Smooth muscle cell (in vitro differentiated cells): ENCODE measurements at regions not wholly inside any gene's neighbourhood (a gene's known extent, or its start where the extent isn't known, plus 50 kb on each side); places are given as distances from the start of the nearest gene placed in this dataset.

Experiments used
- DNase-seq: peaks from one replicate; lab custom pipeline; 2025; ENCODE audit not compliant: unreplicated experiment; lab: John Stamatoyannopoulos, UW
- H2AFZ ChIP-seq: fragments of 200-600 bp; sonication (generic); 2 replicates; pipeline ENCODE4 v1.6.0; 2016; ENCODE audit warnings: antibody characterized with exemption, low read depth, mild to moderate bottlenecking
- H3F3A ChIP-seq: fragments of 200-600 bp; sonication (generic); 2 replicates; pipeline ENCODE4 v1.6.0; 2017; ENCODE audit warnings: antibody characterized with exemption, low read depth
- H3K27ac ChIP-seq: fragments of 200-600 bp; sonication (generic); 2 replicates; pipeline ENCODE4 v1.5.1; 2016; ENCODE audit warnings: low read depth, mild to moderate bottlenecking
- H3K27me3 ChIP-seq: fragments of 200-600 bp; sonication (generic); 2 replicates; pipeline ENCODE4 v1.6.1; 2016; ENCODE audit warnings: low read depth, mild to moderate bottlenecking
- H3K36me3 ChIP-seq: fragments of 200-600 bp; sonication (generic); 2 replicates; pipeline ENCODE4 v1.5.1; 2016; ENCODE audit warnings: low read depth
- H3K4me1 ChIP-seq: fragments of 200-600 bp; sonication (generic); 2 replicates; pipeline ENCODE4 v1.5.1; 2016; ENCODE audit warnings: low read depth
- H3K4me2 ChIP-seq: fragments of 200-600 bp; sonication (generic); 2 replicates; pipeline ENCODE4 v1.6.0; 2016; ENCODE audit warnings: mild to moderate bottlenecking
- H3K4me3 ChIP-seq: fragments of 200-600 bp; sonication (generic); 2 replicates; pipeline ENCODE4 v1.5.1; 2016; ENCODE audit warnings: mild to moderate bottlenecking
- H3K79me2 ChIP-seq: fragments of 200-600 bp; sonication (generic); 2 replicates; pipeline ENCODE4 v1.6.0; 2016; ENCODE audit warnings: low read depth, mild to moderate bottlenecking
- H3K9ac ChIP-seq: fragments of 200-600 bp; sonication (generic); 2 replicates; pipeline ENCODE4 v1.6.0; 2016; ENCODE audit warnings: low read depth
- H3K9me3 ChIP-seq: fragments of 200-600 bp; sonication (generic); replicated peaks from 2 replicates; pipeline ENCODE4 v1.5.1; 2016; ENCODE audit warnings: low read depth
- H4K20me1 ChIP-seq: fragments of 200-600 bp; sonication (generic); 2 replicates; pipeline ENCODE4 v1.6.0; 2016; ENCODE audit warnings: low read depth
- CTCF ChIP-seq: fragments of 200-600 bp; sonication (generic); IDR thresholded peaks from 2 replicates; pipeline ENCODE4 v1.5.1; 2017; ENCODE audit warnings: borderline replicate concordance, mild to moderate bottlenecking, antibody characterized with exemption; ENCODE audit not compliant: insufficient read depth, poor library complexity, severe bottlenecking
- WGBS: methylation state at CpG from one replicate; pipeline ENCODE4 v1.1.7; 2016; ENCODE audit warnings: low lambda C conversion rate; 5-methylcytosine and 5-hydroxymethylcytosine counted together

DNA sequence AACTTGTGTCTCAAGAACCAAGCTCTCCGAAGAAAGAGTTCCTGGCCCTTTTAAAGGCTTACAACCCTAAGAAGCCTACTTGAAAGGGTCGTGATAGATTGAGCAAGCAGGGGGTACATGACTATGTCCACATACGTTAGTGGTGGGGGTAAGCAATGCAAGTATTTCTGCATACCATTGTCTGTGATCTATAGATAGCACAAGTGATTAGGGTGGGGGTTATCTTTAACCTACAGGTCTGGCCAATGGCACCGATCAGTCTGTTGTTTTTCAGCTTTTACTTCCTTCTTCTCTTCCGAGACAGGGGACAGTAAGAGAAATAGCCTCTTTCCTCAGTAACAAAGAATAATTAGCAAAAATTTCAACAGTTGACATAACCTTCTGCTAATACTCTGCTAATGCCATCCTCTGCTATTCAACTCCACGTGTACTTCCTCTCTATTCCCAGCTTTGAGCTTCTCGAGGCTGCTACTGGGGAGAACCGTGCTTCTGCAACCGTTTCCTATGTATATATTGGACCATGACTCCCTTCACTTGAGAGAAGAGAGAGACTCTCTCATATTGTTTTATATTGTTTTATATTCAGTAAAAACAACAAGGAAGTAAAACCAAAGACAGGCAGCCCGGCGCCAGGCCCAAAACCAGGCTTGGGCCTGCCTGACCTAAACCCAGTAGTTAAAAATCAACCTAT is 727.7 kb upstream of the NCAM2 start:
- no peaks in the 10 kb centered on the region for H3F3A ChIP-seq
- no peak for TF ChIP-seq CTCF
- H3K27me3 ChIP-seq: no peaks in the 10 kb centered on the region
- H3K36me3 ChIP-seq: no peaks in the 10 kb centered on the region
- no peak for DNase-seq
- no peak overlapping the region for H3K27ac ChIP-seq
- H2AFZ ChIP-seq: no peak overlapping the region
- peaks cover 3% of the 10 kb centered on the region for H3K4me1 ChIP-seq
- no peak overlapping the region for H3K9ac ChIP-seq
- H3K79me2 ChIP-seq: no peaks in the 10 kb centered on the region
- H3K4me3 ChIP-seq: no peak overlapping the region
- no peaks in the 10 kb centered on the region for H3K9me3 ChIP-seq
- no peaks in the 10 kb centered on the region for H4K20me1 ChIP-seq
- H3K4me2 ChIP-seq: no peak overlapping the region
- WGBS: 89% methylated on average over 11 of the region's 11 CpGs

- no peak for DNase-seq
- no peak for TF ChIP-seq CTCF
- Histone ChIP-seq H2AFZ (no peak overlapping the region), H3K4me1 (peaks cover 13% of the 10 kb centered on the region), H4K20me1 (no peaks in the 10 kb centered on the region), H3K9me3 (no peaks in the 10 kb centered on the region), H3K9ac (no peak overlapping the region), H3K27me3 (no peaks in the 10 kb centered on the region), H3K4me2 (no peak overlapping the region), H3K79me2 (no peaks in the 10 kb centered on the region), H3F3A (no peaks in the 10 kb centered on the region), H3K27ac (no peak overlapping the region), H3K36me3 (no peaks in the 10 kb centered on the region), H3K4me3 (no peak overlapping the region)
- 29% methylated on average over 5 of the region's 5 CpGs for WGBS
Measured at GRCh38 chr21:20272791-20273362, 725.3 kb upstream of the NCAM2 start.

DNA sequence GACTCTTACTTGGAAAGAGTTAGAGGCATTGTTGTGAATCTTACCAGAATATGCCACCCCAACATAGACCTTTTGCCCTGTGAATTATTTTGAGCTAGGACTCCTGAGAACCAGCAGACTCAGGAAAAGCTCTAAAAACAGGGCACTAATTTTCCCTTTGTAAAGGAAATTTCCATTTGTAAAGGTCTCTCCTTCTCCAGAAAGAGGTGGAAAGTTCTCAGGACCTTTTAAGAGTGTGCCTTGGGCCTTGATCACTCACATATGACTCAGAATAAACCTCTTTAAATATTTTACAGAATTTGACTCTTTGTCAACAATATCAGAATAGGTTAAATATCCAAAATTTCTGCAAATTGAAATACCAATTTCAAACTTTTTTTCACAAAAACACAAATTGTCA is 721.8 kb upstream of the NCAM2 start:
- Histone ChIP-seq H3K4me1 (peaks cover 13% of the 10 kb centered on the region), H3K9ac (no peak overlapping the region), H2AFZ (no peak overlapping the region), H3K27ac (no peak overlapping the region), H3K79me2 (no peaks in the 10 kb centered on the region), H3K36me3 (no peaks in the 10 kb centered on the region), H3K4me2 (no peak overlapping the region), H3K27me3 (no peaks in the 10 kb centered on the region), H3K4me3 (no peak overlapping the region), H3K9me3 (no peaks in the 10 kb centered on the region), H4K20me1 (no peaks in the 10 kb centered on the region), H3F3A (no peaks in the 10 kb centered on the region)
- TF ChIP-seq CTCF: no peak
- no peak for DNase-seq

GRCh38 chr21:20276954-20277353 is 721.3 kb upstream of the NCAM2 start:
- Histone ChIP-seq H3K9me3 (no peaks in the 10 kb centered on the region), H3K4me2 (no peak overlapping the region), H3K4me3 (no peak overlapping the region), H3K4me1 (peaks cover 13% of the 10 kb centered on the region), H3K79me2 (no peaks in the 10 kb centered on the region), H4K20me1 (no peaks in the 10 kb centered on the region), H3K9ac (no peak overlapping the region), H3K27ac (no peak overlapping the region), H3K36me3 (no peaks in the 10 kb centered on the region), H3K27me3 (no peaks in the 10 kb centered on the region), H3F3A (no peaks in the 10 kb centered on the region), H2AFZ (no peak overlapping the region)
- TF ChIP-seq CTCF: no peak
- 72% methylated on average over 1 of the region's 1 CpG for WGBS
- no peak for DNase-seq
